ENCODE measurements at regions not wholly inside any gene's neighbourhood (a gene's known extent, or its start where the extent isn't known, plus 50 kb on each side); places are given as distances from the start of the nearest gene placed in this dataset.

DNA sequence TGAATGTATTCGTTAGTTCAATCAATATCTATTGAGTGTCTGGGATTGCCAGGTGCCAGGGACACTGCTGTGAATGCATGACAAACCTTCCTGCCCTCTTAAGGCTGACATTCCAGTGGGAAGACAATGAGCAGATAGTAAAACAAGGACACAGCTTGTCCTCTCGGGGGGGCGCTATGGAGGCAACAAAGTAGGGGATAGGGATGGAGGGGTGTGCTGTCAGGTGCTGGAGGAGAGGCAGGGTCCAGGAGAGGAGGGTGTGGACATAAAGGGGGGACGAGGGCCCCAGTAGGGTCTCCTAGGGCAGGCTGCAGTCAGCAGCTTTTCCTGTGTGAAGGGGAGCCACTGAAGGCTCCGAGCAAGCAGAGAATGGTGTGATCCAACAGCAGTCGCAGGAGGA lies 198.2 kb upstream of the PDE10A start:
- TF ChIP-seq POLR2A (IDR thresholded peaks at IDR 0.05; ENCODE audit: low read depth) (no peak), POLR2AphosphoS5 (IDR thresholded peaks at IDR 0.05) (no peak)
- TF ChIP-seq, protein P1, sequence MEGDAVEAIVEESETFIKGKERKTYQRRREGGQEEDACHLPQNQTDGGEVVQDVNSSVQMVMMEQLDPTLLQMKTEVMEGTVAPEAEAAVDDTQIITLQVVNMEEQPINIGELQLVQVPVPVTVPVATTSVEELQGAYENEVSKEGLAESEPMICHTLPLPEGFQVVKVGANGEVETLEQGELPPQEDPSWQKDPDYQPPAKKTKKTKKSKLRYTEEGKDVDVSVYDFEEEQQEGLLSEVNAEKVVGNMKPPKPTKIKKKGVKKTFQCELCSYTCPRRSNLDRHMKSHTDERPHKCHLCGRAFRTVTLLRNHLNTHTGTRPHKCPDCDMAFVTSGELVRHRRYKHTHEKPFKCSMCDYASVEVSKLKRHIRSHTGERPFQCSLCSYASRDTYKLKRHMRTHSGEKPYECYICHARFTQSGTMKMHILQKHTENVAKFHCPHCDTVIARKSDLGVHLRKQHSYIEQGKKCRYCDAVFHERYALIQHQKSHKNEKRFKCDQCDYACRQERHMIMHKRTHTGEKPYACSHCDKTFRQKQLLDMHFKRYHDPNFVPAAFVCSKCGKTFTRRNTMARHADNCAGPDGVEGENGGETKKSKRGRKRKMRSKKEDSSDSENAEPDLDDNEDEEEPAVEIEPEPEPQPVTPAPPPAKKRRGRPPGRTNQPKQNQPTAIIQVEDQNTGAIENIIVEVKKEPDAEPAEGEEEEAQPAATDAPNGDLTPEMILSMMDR (IDR thresholded peaks at IDR 0.05): no peak

Measured in esophagus muscularis mucosa (tissue), 3 donors.